Gastroesophageal sphincter (tissue), 4 donors: ENCODE measurements at regions not wholly inside any gene's neighbourhood (a gene's known extent, or its start where the extent isn't known, plus 50 kb on each side); places are given as distances from the start of the nearest gene placed in this dataset.

Source experiments
- ATAC-seq: fragments of 150-250 bp; one replicate; pipeline ENCODE4 v1.9.1; 2016; ENCODE audit warnings: mild to moderate bottlenecking, moderate library complexity
- H3K27ac ChIP-seq, 4 donors: fragments of 200-600 bp; sonication (generic) in 3 of 4; 1 replicate in 3 of 4; 2 replicates in 1 of 4; pipeline ENCODE4 v1.5.1; 2016 to 2019
- H3K27me3 ChIP-seq: fragments of 200-600 bp; sonication (generic); one replicate; pipeline ENCODE4 v1.5.1; 2019
- H3K36me3 ChIP-seq, 2 donors: fragments of 200-600 bp; sonication (generic); one replicate each; pipeline ENCODE4 v1.5.1; 2019; ENCODE audit warnings: control low read depth in 1 of 2
- H3K4me1 ChIP-seq, 3 donors: fragments of 200-600 bp; sonication (generic); 1 replicate in 2 of 3; 2 replicates in 1 of 3; pipeline ENCODE4 v1.5.1; 2016 to 2019; ENCODE audit warnings: control low read depth in 2 of 3
- H3K4me3 ChIP-seq, 2 donors: fragments of 200-600 bp; sonication (generic); one replicate each; pipeline ENCODE4 v1.5.1; 2019; ENCODE audit warnings: mild to moderate bottlenecking in 1 of 2, moderate library complexity in 1 of 2
- H3K9me3 ChIP-seq, 3 donors: fragments of 200-600 bp; sonication (generic); one replicate each; pipeline ENCODE4 v1.5.1; 2017 to 2019; ENCODE audit warnings: control low read depth in 2 of 3
- EP300 ChIP-seq: sonication (generic); formaldehyde crosslinking; IDR thresholded peaks from one replicate; pipeline ENCODE4 v1.6.1; 2017; ENCODE audit warnings: antibody characterized with exemption, mild to moderate bottlenecking
- POLR2A ChIP-seq, 2 donors: fragments of 450-650 bp; IDR thresholded peaks; one replicate each; pipeline ENCODE4 v1.6.1; 2017; ENCODE audit warnings: antibody characterized with exemption in 2 of 2, mild to moderate bottlenecking in 2 of 2, moderate library complexity in 1 of 2
- POLR2AphosphoS5 ChIP-seq: sonication (generic); formaldehyde crosslinking; IDR thresholded peaks from one replicate; pipeline ENCODE4 v1.6.1; 2017; ENCODE audit warnings: antibody characterized with exemption
- WGBS, 2 donors: methylation state at CpG; one replicate each; pipeline ENCODE4 v1.1.5; 2018; ENCODE audit warnings: low coverage in 1 of 2; 5-methylcytosine and 5-hydroxymethylcytosine counted together
- TF ChIP-seq, protein P1 (sequence below), 4 experiments: fragments of 200-600 bp in 2 of 4; fragments of 450-650 bp in 2 of 4; sonication (generic) in 1 of 4; IDR thresholded peaks; one replicate each; pipeline ENCODE4 v1.5.1; 2017 to 2019; ENCODE audit warnings: antibody characterized with exemption in 4 of 4, mild to moderate bottlenecking in 2 of 4, moderate library complexity in 2 of 4

DNA sequence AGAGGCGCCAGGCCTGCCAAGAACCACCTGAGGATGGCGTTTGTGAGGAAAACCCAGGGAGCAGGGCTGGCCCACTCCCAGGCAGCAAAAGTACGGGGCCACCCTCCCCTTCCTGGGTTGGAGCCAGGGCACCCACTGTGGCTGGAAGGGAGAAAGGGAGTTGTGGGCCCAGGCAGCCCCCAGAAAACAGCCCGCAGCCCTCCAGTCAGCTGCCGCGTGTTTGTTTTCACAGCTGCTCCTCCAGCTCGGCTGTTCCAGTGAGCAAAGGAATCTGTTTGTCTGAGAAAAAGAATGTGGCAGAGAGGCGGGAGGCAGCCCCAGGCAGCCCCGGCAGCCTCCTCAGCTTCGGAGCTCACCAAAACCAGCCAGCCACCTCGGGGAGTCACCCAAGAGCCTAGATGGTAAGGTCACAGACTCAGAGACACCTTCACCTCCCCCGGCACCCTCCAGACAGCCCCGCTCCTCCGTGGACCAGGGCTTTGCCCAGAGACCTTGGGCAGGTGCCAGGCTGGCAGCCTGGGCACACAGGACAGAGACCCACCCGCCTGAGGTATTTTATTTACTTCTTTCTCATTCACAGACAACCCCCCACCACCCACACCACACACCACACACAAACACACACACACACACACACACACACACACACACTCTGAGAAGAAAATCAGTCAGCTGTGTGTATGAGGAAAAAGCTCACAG, 338.1 kb downstream of the BCOR start:
- H3K9me3 ChIP-seq, result no peaks in the 10 kb centered on the region
- 0 to 60% methylated on average over 1 to 2 of the region's 15 CpGs for WGBS, 2 donors
- ATAC-seq, result peak; percentile 44
- no peak overlapping the region for H3K4me3 ChIP-seq
- H3K4me1 ChIP-seq, result peaks cover 0 to 51% (median 21%) of the 10 kb centered on the region in 3 donors
- H3K27ac ChIP-seq, result peak overlapping the region; percentile 4 to 82 (median 80)
- no peak for TF ChIP-seq POLR2AphosphoS5
- TF ChIP-seq POLR2A (IDR thresholded peaks at IDR 0.05), result no peak
- TF ChIP-seq, protein P1, sequence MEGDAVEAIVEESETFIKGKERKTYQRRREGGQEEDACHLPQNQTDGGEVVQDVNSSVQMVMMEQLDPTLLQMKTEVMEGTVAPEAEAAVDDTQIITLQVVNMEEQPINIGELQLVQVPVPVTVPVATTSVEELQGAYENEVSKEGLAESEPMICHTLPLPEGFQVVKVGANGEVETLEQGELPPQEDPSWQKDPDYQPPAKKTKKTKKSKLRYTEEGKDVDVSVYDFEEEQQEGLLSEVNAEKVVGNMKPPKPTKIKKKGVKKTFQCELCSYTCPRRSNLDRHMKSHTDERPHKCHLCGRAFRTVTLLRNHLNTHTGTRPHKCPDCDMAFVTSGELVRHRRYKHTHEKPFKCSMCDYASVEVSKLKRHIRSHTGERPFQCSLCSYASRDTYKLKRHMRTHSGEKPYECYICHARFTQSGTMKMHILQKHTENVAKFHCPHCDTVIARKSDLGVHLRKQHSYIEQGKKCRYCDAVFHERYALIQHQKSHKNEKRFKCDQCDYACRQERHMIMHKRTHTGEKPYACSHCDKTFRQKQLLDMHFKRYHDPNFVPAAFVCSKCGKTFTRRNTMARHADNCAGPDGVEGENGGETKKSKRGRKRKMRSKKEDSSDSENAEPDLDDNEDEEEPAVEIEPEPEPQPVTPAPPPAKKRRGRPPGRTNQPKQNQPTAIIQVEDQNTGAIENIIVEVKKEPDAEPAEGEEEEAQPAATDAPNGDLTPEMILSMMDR (IDR thresholded peaks at IDR 0.05), result no peak
- no peaks in the 10 kb centered on the region for H3K27me3 ChIP-seq
- H3K36me3 ChIP-seq, result no peaks in the 10 kb centered on the region

DNA sequence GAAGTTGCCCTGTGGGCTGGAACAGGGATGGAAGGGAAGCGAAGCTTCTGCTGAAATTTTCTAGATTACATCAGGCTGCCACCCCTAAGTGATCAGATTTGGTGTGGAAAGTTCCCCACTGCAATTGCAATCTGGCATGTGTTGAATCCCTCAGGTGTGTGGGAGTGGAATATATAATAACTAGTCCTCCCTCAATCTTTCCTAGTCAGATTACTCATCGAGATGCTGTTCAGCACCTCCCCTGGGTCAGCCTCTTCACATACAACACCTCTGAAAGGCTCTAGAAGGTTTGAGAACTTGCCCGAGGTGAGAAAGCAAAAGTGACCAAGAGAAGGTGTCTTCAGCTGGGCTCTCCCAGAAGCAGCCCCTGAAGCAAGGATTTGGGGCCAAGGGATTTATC, 336.8 kb downstream of the BCOR start:
- no peaks in the 10 kb centered on the region for H3K36me3 ChIP-seq
- no CpG with 5 or more reads among the region's 3 CpGs for WGBS, 2 donors
- no peak for ATAC-seq
- TF ChIP-seq, protein P1 (IDR thresholded peaks at IDR 0.05), result no peak
- TF ChIP-seq EP300 (no peak), POLR2AphosphoS5 (no peak), POLR2A (IDR thresholded peaks at IDR 0.05) (no peak)
- no peaks in the 10 kb centered on the region for H3K9me3 ChIP-seq
- H3K4me3 ChIP-seq, result no peak overlapping the region
- H3K4me1 ChIP-seq, result peaks cover 0 to 38% (median 13%) of the 10 kb centered on the region in 3 donors
- H3K27ac ChIP-seq, result peak overlapping the region in 1 of 4 donors; percentile 80
- H3K27me3 ChIP-seq, result no peaks in the 10 kb centered on the region

DNA sequence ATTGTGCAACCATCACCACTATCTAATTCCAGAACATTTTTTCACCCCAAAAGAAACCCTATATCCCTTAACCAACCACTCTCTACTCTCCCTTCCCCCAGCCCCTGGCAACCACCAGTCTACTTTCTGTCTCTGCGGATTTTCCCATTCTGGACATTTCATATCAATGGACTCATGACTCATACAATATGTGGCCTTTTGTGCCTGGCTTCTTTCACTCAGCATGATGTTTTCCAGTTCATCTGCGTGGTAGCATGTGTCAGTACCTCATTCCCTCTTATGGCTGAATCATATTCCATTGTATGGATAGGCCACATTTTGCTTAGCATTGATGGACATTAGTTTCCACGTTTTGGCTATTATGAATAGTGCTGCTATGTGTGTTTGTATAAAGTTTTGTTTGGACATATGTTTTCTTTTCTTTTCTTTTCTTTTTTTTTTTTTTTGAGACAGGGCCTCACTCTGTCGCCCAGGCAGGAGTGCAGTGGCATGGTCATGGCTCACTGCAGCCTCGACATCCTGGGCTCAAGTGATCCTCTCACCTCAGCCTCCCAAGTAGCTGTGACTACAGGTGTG, 335.4 kb downstream of the BCOR start:
- no peak for ATAC-seq
- WGBS, 2 donors, result 58 to 71% methylated on average over 5 of the region's 5 CpGs
- no peak overlapping the region for H3K4me3 ChIP-seq
- peaks cover 0 to 24% (median 11%) of the 10 kb centered on the region in 3 donors for H3K4me1 ChIP-seq
- no peaks in the 10 kb centered on the region for H3K9me3 ChIP-seq
- no peaks in the 10 kb centered on the region for H3K27me3 ChIP-seq
- no peak overlapping the region for H3K27ac ChIP-seq
- TF ChIP-seq POLR2A (IDR thresholded peaks at IDR 0.05), result no peak
- peak; percentile 26 for TF ChIP-seq POLR2AphosphoS5
- no peaks in the 10 kb centered on the region for H3K36me3 ChIP-seq

DNA sequence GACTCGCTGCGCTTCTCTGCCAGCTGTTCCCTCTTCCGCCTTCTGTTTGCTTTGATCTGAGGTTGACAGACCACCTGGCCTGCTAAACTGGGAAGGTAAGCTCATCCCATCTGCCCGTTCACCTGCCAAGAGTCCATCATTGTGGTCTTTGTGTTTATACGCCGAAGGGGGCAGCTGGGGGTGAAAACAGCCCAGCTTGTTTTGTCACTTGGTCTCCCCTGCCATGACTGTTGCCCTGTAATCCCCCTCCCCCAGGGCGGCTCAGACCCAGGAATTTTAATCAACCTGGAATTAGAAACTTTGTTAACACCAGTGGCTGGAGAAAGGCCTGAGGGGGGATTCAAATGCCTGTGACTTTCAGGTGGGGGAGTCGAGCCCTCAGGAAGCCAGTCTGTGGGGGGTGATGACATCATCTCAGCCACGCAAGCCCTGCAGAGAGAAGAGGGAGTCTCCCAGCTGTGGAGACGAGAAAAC, 333.3 kb downstream of the BCOR start:
- Histone ChIP-seq H3K4me3 (no peak overlapping the region), H3K9me3 (no peaks in the 10 kb centered on the region), H3K4me1 (peaks cover 0 to 14% (median 6%) of the 10 kb centered on the region in 3 donors), H3K27ac (no peak overlapping the region), H3K27me3 (no peaks in the 10 kb centered on the region), H3K36me3 (no peaks in the 10 kb centered on the region)
- TF ChIP-seq POLR2AphosphoS5, result no peak
- no peak for ATAC-seq
- 68% methylated on average over 3 of the region's 10 CpGs; no CpG with 5 or more reads in 1 of the 2 donors for WGBS, 2 donors

DNA sequence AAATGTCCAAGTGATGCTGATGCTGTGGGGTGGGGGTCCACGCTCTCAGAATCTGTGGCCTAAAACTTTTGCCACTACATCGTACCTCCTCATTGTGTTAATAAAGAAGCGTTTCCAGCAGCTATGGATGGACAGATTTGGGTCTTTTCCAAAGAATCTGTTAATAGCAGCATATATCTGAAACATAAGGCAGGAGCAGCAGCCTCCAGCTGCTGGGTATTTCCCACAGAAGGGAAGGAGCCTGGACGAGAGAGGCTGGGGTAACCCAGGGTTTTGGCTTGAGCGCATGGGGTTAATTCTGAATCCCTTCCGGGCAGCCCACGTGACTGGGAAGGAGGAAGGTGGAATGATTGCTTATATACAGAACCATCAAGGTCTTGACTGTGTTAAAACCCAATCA, 332.4 kb downstream of the BCOR start:
- Histone ChIP-seq H3K9me3 (no peaks in the 10 kb centered on the region), H3K36me3 (no peaks in the 10 kb centered on the region), H3K4me3 (no peak overlapping the region), H3K27me3 (no peaks in the 10 kb centered on the region), H3K4me1 (peaks cover 0 to 6% (median under 1%) of the 10 kb centered on the region in 3 donors), H3K27ac (no peak overlapping the region)
- 55% methylated on average over 2 of the region's 7 CpGs; no CpG with 5 or more reads in 1 of the 2 donors for WGBS, 2 donors
- TF ChIP-seq EP300 (no peak), POLR2AphosphoS5 (no peak), POLR2A (IDR thresholded peaks at IDR 0.05) (no peak)
- TF ChIP-seq, protein P1 (IDR thresholded peaks at IDR 0.05), result no peak
- no peak for ATAC-seq
